ENCODE measurements at regions not wholly inside any gene's neighbourhood (a gene's known extent, or its start where the extent isn't known, plus 50 kb on each side); places are given as distances from the start of the nearest gene placed in this dataset.

DNA sequence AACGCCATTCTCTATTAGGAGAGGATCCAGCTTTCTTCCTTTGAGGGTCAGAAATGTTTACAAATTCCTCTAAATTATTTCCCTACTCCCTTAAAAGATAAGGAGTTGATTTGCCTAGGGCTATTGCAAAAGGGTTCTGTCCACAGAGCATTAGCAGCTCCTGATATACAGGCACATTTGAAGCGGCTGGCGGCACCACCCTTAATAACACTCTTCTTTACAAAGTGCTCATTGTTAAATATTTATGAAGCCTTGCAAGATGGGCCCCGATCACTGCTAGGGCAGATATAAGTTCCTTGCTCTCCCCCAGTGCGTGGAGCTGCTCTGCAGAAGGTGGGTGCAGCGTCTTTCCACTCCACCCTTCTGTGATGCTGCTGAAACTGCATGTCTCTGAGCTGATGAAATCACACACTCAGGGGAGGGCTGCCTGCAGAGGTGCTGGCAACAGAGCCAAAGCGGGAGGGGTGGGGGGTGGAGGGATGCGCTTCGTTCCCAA lies 116.7 kb upstream of the NTM start:
- TF ChIP-seq, protein P1, sequence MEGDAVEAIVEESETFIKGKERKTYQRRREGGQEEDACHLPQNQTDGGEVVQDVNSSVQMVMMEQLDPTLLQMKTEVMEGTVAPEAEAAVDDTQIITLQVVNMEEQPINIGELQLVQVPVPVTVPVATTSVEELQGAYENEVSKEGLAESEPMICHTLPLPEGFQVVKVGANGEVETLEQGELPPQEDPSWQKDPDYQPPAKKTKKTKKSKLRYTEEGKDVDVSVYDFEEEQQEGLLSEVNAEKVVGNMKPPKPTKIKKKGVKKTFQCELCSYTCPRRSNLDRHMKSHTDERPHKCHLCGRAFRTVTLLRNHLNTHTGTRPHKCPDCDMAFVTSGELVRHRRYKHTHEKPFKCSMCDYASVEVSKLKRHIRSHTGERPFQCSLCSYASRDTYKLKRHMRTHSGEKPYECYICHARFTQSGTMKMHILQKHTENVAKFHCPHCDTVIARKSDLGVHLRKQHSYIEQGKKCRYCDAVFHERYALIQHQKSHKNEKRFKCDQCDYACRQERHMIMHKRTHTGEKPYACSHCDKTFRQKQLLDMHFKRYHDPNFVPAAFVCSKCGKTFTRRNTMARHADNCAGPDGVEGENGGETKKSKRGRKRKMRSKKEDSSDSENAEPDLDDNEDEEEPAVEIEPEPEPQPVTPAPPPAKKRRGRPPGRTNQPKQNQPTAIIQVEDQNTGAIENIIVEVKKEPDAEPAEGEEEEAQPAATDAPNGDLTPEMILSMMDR (IDR thresholded peaks at IDR 0.05) = no peak
- no peak for TF ChIP-seq POLR2A (IDR thresholded peaks at IDR 0.05)
- no peak for TF ChIP-seq POLR2AphosphoS5 (IDR thresholded peaks at IDR 0.05)
- TF ChIP-seq EP300 (IDR thresholded peaks at IDR 0.05) = no peak
